H1 (cell line): ENCODE measurements at regions not wholly inside any gene's neighbourhood (a gene's known extent, or its start where the extent isn't known, plus 50 kb on each side); places are given as distances from the start of the nearest gene placed in this dataset.

Experiments
- CTCF ChIA-PET: fragments of 300-600 bp; sonication (Branson Sonifier 250); formaldehyde crosslinking; loops from one replicate; lab custom pipeline; 2021; ENCODE audit not compliant: partially characterized antibody; lab: Charles Lee
- POLR2A ChIA-PET: fragments of 300-600 bp; sonication (Branson Sonifier 250); formaldehyde crosslinking; loops from one replicate; lab custom pipeline; 2021; ENCODE audit warnings: inconsistent platforms; ENCODE audit not compliant: partially characterized antibody; lab: Charles Lee
- DNase-seq, 2 experiments: peaks; one replicate each; pipeline versions ENCODE4 v3.0.0 to v3.0.0-alpha.2; 2010 to 2022; ENCODE audit warnings: low spot score in 2 of 2, low read depth in 1 of 2, mixed read lengths in 1 of 2
- FAIRE-seq: peaks from 2 replicates; lab custom pipeline; 2011; peaks lifted over from hg19 to GRCh38; lab: Jason Lieb, UNC
- H2AFZ ChIP-seq: 2 replicates; pipeline ENCODE4 v1.8.1; 2012; ENCODE audit warnings: low read length, inconsistent platforms
- H2AK5ac ChIP-seq: 2 replicates; pipeline ENCODE4 v1.6.1; 2013; ENCODE audit warnings: low read depth, low read length
- H2BK120ac ChIP-seq: replicated peaks from 2 replicates; pipeline ENCODE3; 2013; ENCODE audit warnings: low read depth, low read length, inconsistent platforms
- H2BK12ac ChIP-seq: 2 replicates; pipeline ENCODE4 v1.6.1; 2013; ENCODE audit warnings: low read depth, low read length
- H2BK15ac ChIP-seq: 2 replicates; pipeline ENCODE4 v1.6.1; 2013; ENCODE audit warnings: low read length
- H2BK20ac ChIP-seq: 2 replicates; pipeline ENCODE4 v1.6.1; 2013; ENCODE audit warnings: low read length
- H2BK5ac ChIP-seq: 2 replicates; pipeline ENCODE4 v1.6.1; 2013; ENCODE audit warnings: low read depth, low read length
- H3K14ac ChIP-seq: 2 replicates; pipeline ENCODE4 v1.6.1; 2013; ENCODE audit warnings: inconsistent platforms; ENCODE audit not compliant: insufficient read length
- H3K18ac ChIP-seq: 2 replicates; pipeline ENCODE4 v1.6.1; 2013; ENCODE audit warnings: low read length; ENCODE audit errors: extremely low read depth
- H3K23ac ChIP-seq: 2 replicates; pipeline ENCODE4 v1.6.1; 2013; ENCODE audit warnings: inconsistent platforms; ENCODE audit not compliant: insufficient read length
- H3K23me2 ChIP-seq: 2 replicates; pipeline ENCODE4 v1.6.1; 2013; ENCODE audit warnings: low read depth, low read length
- H3K27ac ChIP-seq: 2 replicates; pipeline ENCODE4 v1.6.1; 2011; ENCODE audit warnings: low read depth, low read length, inconsistent platforms
- H3K27me3 ChIP-seq, 4 experiments: replicated peaks in 1 of 4; 1 replicate in 1 of 4; 2 replicates in 3 of 4; pipeline versions ENCODE4 v1.6.1 to v1.8.1; 2011 to 2013; ENCODE audit warnings: low read length in 3 of 4, mild to moderate bottlenecking in 3 of 4, inconsistent platforms in 2 of 4, mixed read lengths in 2 of 4, moderate library complexity in 1 of 4; ENCODE audit not compliant: control insufficient read depth in 3 of 4, insufficient read depth in 3 of 4; ENCODE audit errors: extremely low read depth in 1 of 4
- H3K36me3 ChIP-seq, 4 experiments: 2 replicates each; pipeline versions ENCODE4 v1.6.1 to v1.8.1; 2011 to 2013; ENCODE audit warnings: mild to moderate bottlenecking in 4 of 4, low read length in 3 of 4, moderate library complexity in 2 of 4, control low read depth in 1 of 4, inconsistent platforms in 1 of 4; ENCODE audit not compliant: insufficient read depth in 4 of 4, control insufficient read depth in 2 of 4
- H3K4ac ChIP-seq: replicated peaks from 2 replicates; pipeline ENCODE3; 2013; ENCODE audit warnings: low read length, low read depth, mixed read lengths, inconsistent platforms; ENCODE audit not compliant: insufficient read length
- H3K4me1 ChIP-seq, 4 experiments: replicated peaks in 1 of 4; 1 replicate in 1 of 4; 2 replicates in 3 of 4; pipeline versions ENCODE4 v1.6.1 to v1.8.1; 2011 to 2013; ENCODE audit warnings: low read length in 3 of 4, inconsistent platforms in 2 of 4, mixed read lengths in 1 of 4; ENCODE audit not compliant: insufficient read depth in 4 of 4, control insufficient read depth in 3 of 4
- H3K4me2 ChIP-seq, 2 experiments: 2 replicates each; pipeline versions ENCODE4 v1.6.1 to v1.8.1; 2011 to 2013; ENCODE audit warnings: low read depth in 2 of 2, low read length in 2 of 2, control low read depth in 1 of 2, inconsistent platforms in 1 of 2, mild to moderate bottlenecking in 1 of 2; ENCODE audit not compliant: insufficient read depth in 1 of 2
- H3K4me3 ChIP-seq, 4 experiments: fragments of 200-600, 300-600 bp in 1 of 4; sonication (generic), shearing (Covaris generic), sonication (Bioruptor Twin) in 1 of 4; 2 replicates each; pipeline versions ENCODE4 v1.5.1 to v1.8.1; 2011 to 2016; ENCODE audit warnings: low read length in 4 of 4, low read depth in 3 of 4, control low read depth in 2 of 4, inconsistent platforms in 2 of 4, mild to moderate bottlenecking in 2 of 4, mixed read lengths in 1 of 4, moderate library complexity in 1 of 4; ENCODE audit not compliant: insufficient read depth in 2 of 4; ENCODE audit errors: extremely low read depth in 1 of 4
- H3K56ac ChIP-seq: replicated peaks from 2 replicates; pipeline ENCODE3; 2013; ENCODE audit warnings: low read depth, mild to moderate bottlenecking, mixed read lengths, low read length, inconsistent platforms; ENCODE audit not compliant: insufficient read length
- H3K79me1 ChIP-seq: 2 replicates; pipeline ENCODE4 v1.6.1; 2013; ENCODE audit warnings: low read depth, low read length, control low read depth
- H3K79me2 ChIP-seq, 2 experiments: 2 replicates each; pipeline versions ENCODE4 v1.6.1 to v1.8.1; 2012 to 2013; ENCODE audit warnings: low read length in 2 of 2, mild to moderate bottlenecking in 2 of 2, inconsistent platforms in 1 of 2; ENCODE audit not compliant: insufficient read depth in 2 of 2, control insufficient read depth in 1 of 2
- H3K9ac ChIP-seq, 4 experiments: replicated peaks in 1 of 4; 1 replicate in 1 of 4; 2 replicates in 3 of 4; pipeline versions ENCODE4 v1.6.1 to v1.8.1; 2011 to 2013; ENCODE audit warnings: low read depth in 3 of 4, low read length in 3 of 4, control low read depth in 2 of 4, mild to moderate bottlenecking in 2 of 4, moderate library complexity in 2 of 4, inconsistent platforms in 1 of 4; ENCODE audit errors: extremely low read depth in 1 of 4
- H3K9me3 ChIP-seq, 2 experiments: 2 replicates each; pipeline versions ENCODE4 v1.6.1 to v1.8.1; 2012 to 2013; ENCODE audit warnings: mild to moderate bottlenecking in 2 of 2, moderate library complexity in 2 of 2, control low read depth in 1 of 2, inconsistent platforms in 1 of 2, low read depth in 1 of 2, low read length in 1 of 2, mixed read lengths in 1 of 2; ENCODE audit not compliant: insufficient read depth in 2 of 2
- H4K20me1 ChIP-seq, 2 experiments: replicated peaks in 1 of 2; 2 replicates each; pipeline versions ENCODE3 to v1.8.1; 2011 to 2013; ENCODE audit warnings: inconsistent platforms in 2 of 2, low read length in 2 of 2, mild to moderate bottlenecking in 1 of 2; ENCODE audit not compliant: insufficient read depth in 2 of 2, control insufficient read depth in 1 of 2
- H4K5ac ChIP-seq: 2 replicates; pipeline ENCODE4 v1.6.1; 2013; ENCODE audit warnings: low read length, low read depth, mixed read lengths, inconsistent platforms; ENCODE audit not compliant: insufficient read length
- H4K8ac ChIP-seq: 2 replicates; pipeline ENCODE4 v1.8.0; 2013; ENCODE audit warnings: mild to moderate bottlenecking, moderate library complexity, low read length, inconsistent platforms; ENCODE audit not compliant: insufficient read depth; ENCODE audit errors: extremely low read depth
- H4K91ac ChIP-seq: replicated peaks from 2 replicates; pipeline ENCODE3; 2013; ENCODE audit warnings: low read length, mixed read lengths, inconsistent platforms; ENCODE audit not compliant: insufficient read length
- BCL11A ChIP-seq, 2 experiments: IDR thresholded peaks; one replicate each; pipeline ENCODE4 v1.6.1; 2011; ENCODE audit warnings: low read depth in 2 of 2, low read length in 2 of 2, mild to moderate bottlenecking in 2 of 2
- KDM5A ChIP-seq: fragments of 200-600 bp; IDR thresholded peaks from 2 replicates; pipeline ENCODE4 v1.7.1; 2012; ENCODE audit warnings: mild to moderate bottlenecking, low read length, inconsistent platforms, mixed read lengths
- RNF2 ChIP-seq: fragments of 200-900, 300-1000 bp; sonication (generic); IDR thresholded peaks from 2 replicates; pipeline ENCODE4 v1.7.1; 2016; ENCODE audit warnings: borderline replicate concordance, low read depth, mild to moderate bottlenecking, antibody characterized with exemption, low read length; ENCODE audit not compliant: poor library complexity, severe bottlenecking; ENCODE audit errors: missing control alignments
- SAP30 ChIP-seq: fragments of 300-600 bp; sonication (generic); IDR thresholded peaks from 2 replicates; pipeline ENCODE4 v1.7.1; 2012; ENCODE audit warnings: low read length, moderate library complexity, mild to moderate bottlenecking, inconsistent platforms; ENCODE audit not compliant: insufficient read depth, insufficient replicate concordance

DNA sequence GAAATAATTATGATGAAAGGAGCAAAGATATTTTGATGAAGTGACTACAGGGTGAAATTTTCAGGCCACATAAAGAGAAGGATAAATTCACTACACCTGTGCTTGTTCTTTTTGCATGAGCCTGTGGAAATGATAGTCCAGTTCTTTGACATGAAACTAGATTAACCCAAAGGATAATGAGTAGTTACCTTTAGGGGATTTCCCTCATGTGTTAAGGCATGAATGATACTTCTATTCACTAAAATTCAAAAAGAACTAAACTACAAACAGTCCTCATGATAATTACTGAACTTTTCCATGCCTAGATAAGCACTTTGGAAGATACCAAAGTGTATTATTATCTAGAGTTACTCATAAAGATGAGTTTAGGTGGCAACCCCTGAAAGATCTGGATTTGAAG lies 244.3 kb downstream of the PTPRC start:
- ChIA-PET CTCF (no interaction called here), POLR2A (no interaction called here)
- Histone ChIP-seq H3K9ac (no peak overlapping the region), H4K20me1 (no peaks in the 10 kb centered on the region), H2BK12ac (no peak overlapping the region), H4K8ac (no peak overlapping the region), H2BK120ac (no peak overlapping the region), H3K9me3 (no peaks in the 10 kb centered on the region), H2AFZ (no peak overlapping the region), H3K4me1 (no peaks in the 10 kb centered on the region), H3K27me3 (no peaks in the 10 kb centered on the region), H4K91ac (no peak overlapping the region), H2BK20ac (no peak overlapping the region), H3K23me2 (no peaks in the 10 kb centered on the region), H3K18ac (no peak overlapping the region), H3K4me2 (no peak overlapping the region), H2BK5ac (no peak overlapping the region), H2AK5ac (no peak overlapping the region), H3K27ac (no peak overlapping the region), H3K14ac (no peak overlapping the region), H3K4ac (no peak overlapping the region), H3K23ac (no peak overlapping the region), H3K79me2 (no peaks in the 10 kb centered on the region), H3K79me1 (no peaks in the 10 kb centered on the region), H3K36me3 (no peaks in the 10 kb centered on the region), H2BK15ac (no peak overlapping the region), H3K4me3 (no peak overlapping the region), H4K5ac (no peak overlapping the region), H3K56ac (no peak overlapping the region)
- DNase-seq (no peak), FAIRE-seq (no peak)
- TF ChIP-seq RNF2 (no peak), BCL11A (IDR thresholded peaks at IDR 0.05; ENCODE audit: low read depth in 2 of 2, low read length in 2 of 2) (no peak), SAP30 (no peak), KDM5A (no peak)
